Breast epithelium (tissue), 3 donors: ENCODE measurements at regions not wholly inside any gene's neighbourhood (a gene's known extent, or its start where the extent isn't known, plus 50 kb on each side); places are given as distances from the start of the nearest gene placed in this dataset.

Source experiments
- CTCF ChIP-seq, 3 donors: fragments of 450-650 bp; IDR thresholded peaks; one replicate each; pipeline ENCODE4 v1.5.1; 2016 to 2017; ENCODE audit warnings: antibody characterized with exemption in 3 of 3, mild to moderate bottlenecking in 3 of 3, moderate library complexity in 3 of 3
- POLR2A ChIP-seq: fragments of 450-650 bp; IDR thresholded peaks from one replicate; pipeline ENCODE4 v1.6.1; 2016; ENCODE audit warnings: antibody characterized with exemption, mild to moderate bottlenecking, moderate library complexity
- POLR2AphosphoS5 ChIP-seq, 3 donors: sonication (generic); formaldehyde crosslinking; IDR thresholded peaks; one replicate each; pipeline ENCODE4 v1.6.1; 2017; ENCODE audit warnings: antibody characterized with exemption in 3 of 3

DNA sequence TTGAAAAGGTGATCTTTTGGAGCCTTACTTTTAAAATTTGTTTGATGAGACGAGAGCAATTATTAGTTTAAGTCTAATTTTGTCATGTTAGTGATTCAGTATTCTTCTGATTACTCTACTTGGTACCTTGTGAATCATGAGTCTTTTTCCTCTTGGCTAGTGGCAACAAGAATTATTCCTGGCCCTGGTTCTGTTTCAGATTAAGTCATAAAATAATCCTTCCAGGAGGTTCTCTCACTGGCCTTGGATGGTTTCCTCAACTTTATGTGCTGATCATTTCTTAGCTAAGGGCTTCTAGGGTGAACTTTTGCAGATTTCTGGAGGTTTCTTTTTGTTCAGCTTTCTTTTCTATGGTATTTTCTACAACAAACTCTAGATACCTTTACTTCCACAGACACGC lies 741.8 kb upstream of the LUZP2 start:
- TF ChIP-seq CTCF (IDR thresholded peaks at IDR 0.05) (no peak), POLR2AphosphoS5 (IDR thresholded peaks at IDR 0.05) (no peak), POLR2A (no peak)
